Globus pallidus (tissue), 1 donor: ENCODE measurements at regions not wholly inside any gene's neighbourhood (a gene's known extent, or its start where the extent isn't known, plus 50 kb on each side); places are given as distances from the start of the nearest gene placed in this dataset.
"Not testable (repeated sequence)": the region's sequence is repeated elsewhere in the genome, so short reads cannot be mapped to it uniquely, and the experiment has no call there.

Experiments used
- DNase-seq: peaks from one replicate; pipeline ENCODE4 v3.0.0-alpha.2; 2015; ENCODE audit warnings: low spot score

DNA sequence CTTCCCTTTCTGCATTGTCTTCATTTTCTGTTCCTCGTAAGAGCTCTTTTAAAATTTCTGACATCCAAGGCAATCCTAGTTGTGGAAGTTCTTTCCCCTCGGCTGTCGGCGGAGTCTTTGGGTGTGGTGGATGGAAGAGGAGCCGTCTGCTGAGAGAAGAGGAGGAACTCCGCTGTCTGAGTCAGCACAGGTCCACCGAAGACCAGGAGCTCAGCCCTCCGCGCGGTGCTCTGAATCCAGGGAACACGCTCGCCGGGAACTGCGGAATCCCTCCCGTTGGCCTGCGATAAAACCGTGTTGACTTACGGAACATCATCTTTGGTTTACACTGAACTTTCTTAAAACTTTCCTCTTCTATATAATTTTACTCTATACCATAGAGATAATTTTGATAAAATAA is 100.7 kb upstream of the IRX4 start:
- DNase-seq, result no peak

DNA sequence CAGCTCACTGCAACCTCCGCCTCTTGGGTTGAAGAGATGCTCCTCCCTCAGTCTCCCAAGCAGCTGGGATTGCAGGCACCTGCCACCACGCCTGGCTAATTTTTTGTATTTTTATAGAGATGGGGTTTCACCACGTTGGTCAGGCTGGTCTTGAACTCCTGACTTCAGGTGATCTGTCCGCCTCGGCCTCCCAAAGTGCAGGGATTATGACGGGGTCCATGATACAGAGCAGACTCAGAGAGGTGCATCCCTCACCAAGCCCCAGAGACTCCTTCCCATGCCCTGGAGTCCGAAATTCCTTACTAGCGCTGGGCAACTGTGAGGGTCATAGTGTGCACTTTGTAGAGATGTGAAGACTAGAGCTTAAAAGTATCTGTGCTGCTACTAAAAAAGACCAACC is 99.8 kb upstream of the IRX4 start:
- not testable (repeated sequence) for DNase-seq

DNA sequence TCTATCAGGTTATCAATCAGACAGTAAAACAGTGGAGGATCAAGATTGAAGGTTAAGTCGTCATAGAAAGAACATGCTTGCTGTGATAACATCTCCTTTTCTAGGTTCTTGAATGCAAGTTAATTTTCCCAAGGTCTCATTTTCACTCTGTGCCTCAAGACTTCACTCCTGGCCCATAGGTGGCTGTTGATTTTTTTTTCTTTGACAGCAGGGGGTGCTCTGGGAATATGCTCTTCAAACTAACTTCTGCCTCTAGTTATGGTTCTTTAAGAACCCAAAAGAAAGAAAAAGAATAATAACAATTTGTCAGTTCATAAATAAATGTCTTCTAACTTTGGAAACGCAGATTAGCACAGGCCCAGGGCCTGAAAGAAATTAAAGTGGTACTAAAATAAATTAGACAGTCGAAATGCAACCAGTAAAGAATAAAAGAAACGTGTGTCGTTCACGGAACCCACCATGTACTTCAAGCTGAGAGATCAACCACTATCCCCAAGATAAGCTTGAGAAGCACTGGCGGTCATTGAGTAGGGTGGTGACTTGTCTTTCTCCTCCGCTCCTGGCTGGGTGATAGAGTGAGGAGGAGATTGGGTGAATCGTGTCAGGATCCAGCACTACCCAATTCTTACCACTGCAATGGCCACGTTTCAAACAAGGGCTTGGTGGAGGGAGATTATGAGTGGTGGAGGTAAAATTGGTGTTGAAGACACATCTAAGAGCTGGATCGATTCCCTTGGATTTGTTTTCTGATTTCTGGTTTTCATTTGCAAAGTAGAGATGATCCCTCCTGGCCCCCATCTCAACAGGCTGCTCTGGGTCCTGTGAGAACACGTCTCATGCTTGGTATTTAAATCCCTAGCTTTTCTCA is 93.4 kb upstream of the IRX4 start:
- DNase-seq, result no peak

DNA sequence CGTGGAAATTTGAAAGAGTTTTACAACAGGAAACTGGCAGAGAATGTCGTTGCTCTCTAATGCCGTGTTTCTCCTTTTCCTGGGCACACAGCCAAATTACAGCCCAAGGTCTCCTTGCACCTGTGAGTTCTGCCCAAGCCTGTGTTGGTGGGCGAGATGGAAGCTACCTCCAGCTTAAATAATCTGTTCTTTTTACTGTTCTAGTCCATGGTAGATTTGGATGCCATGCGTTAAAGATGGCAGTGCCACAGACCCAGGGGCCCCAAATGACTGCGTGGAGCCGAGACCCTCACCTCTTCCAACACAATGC is 92.6 kb upstream of the IRX4 start:
- no peak for DNase-seq

DNA sequence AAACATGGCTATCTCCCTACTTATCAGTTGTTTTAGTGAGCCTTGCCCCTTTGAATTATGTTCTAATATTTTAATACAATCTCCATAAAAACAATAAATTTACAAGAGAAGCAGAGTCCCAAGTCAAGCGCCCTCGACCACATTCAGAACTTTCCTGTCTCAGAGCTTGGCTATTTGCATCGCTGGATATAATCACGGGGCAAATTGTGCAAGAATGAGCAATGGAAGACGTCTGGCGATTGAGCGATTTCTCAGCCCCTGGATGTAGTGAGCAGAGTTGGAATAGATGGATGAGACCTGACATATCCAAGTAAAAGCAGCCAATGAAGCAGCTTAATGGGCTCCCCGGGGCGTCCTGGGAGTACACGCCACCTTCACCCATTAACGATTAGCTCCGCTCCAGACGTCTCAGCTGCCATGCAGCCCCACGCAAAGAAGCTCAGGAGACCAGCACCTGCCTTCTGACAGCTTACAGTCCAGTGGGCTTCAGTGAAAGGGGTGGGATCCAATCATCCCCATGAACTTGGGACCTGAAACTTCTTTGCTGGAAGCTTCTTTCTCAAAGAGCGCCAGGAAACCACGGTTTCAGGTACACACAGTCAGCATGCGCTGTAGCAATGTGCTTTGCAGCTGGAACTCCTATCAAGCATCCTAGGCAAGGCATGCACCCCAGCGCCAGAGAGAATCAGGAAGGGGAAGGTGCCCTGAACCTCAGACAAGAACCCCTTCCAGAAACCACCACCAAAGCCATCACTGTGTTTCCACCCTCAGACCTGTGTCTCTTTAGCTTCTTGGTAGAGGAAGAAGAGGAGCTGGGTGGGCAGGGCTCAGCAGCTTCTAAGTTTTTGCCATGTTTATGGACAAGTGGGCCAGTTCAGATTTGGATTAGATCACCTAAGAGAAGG is 92.0 kb upstream of the IRX4 start:
- no peak for DNase-seq

DNA sequence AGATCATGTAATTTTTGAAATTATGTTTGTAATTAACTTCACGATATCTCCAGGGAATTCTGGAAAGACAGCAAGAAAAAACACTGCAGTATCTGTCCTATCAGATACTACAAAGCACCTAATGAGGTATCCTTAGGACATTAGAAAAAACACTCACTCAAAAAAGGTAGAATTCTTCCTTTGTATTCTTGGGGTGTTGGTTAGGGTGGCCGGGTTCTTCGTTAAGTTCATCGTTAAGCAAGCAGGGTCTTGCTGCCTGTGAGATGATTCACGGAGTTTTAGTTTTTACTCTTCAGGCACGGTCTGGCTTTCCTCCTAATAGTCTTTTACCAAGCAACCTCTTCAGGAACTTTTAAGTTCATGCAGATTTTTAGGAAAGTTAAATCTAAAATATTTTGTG is 91.4 kb upstream of the IRX4 start:
- no peak for DNase-seq

DNA sequence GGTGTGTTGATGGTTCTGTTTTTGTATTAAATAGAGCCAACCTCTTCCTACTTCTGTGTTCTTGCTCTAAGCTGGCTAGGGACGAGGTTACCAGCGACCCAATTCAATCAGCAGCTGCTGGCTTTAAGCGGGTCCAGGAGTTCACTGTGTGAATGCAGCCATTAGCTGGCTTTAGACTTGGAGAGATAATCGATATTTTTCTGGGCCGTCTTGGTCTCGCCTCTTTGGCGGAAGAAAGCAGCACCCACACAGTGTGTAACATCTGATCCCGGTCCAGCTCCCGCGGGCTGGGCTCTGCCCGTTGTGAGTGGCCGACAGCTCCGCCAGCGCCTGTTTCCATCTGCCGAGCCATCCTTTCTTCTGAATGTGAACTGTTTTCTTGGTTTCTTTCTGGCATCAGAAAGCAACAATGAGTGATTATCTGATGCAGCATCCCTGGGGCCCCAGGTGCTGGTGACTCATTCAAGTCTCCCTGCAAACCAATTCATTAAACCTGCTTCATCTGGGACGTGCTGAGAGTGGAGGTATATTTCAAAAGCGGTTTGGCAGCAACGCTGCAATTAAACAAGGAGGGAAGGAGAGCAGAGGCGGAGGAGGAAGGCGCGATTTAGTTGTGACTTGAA is 90.8 kb upstream of the IRX4 start:
- DNase-seq, result no peak

DNA sequence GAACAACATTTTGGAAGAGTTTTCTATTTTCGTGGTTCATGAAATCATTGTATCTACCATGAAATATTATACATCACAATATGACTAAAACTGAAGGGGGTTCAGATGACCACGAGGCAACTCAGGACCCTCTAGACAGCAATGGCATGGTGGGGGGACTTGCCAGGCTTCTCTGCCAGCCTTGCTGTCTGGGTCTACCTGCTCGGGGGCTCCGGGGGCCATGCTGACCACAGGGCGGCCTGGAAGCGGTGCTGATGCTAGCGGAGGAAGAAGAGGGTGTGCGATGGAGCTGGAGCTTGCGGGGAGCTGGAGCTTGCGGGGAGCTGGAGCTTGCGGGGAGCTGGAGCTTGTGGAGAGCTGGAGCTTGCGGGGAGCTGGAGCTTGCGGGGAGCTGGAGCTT is 89.2 kb upstream of the IRX4 start:
- DNase-seq, result no peak

DNA sequence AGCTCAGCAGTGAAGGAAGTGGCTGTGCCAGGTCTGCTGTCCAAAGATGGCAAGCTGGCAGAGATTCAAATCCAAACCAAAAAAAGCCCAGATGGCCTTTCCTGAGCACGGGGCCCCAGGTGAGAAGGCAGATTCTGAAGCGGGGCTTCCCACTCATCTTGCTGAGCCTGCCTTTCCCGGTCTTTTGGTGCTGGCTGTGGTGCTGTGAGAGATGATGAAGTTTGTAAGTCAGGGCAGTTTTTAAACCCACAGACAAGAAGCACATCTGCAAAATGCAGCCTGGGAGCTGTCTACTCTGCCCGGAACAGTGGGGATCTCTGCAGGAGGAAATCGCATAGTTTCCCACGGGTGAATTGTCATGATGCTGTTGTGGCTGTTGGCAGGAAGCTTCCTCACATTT is 85.0 kb upstream of the IRX4 start:
- no peak for DNase-seq

DNA sequence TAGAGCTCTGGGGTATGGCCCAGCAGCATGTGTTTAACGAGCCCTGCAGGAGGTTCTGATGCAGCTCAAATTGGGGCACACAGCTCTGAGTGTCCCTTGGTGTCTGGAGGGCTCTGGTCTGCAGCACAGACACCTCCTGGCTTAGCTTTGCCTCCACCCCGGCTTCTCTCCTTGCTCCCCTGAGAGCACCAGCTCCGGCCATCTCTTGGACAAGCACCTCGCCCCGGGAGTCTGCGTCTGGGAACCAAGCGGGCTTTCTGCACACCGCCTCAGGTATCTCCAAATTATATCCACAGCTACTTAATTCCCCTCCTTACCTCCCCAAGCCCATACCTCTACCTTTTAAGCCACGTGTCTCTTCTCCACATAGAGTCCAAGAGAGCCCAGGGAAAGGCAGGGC is 83.7 kb upstream of the IRX4 start:
- DNase-seq, result no peak

DNA sequence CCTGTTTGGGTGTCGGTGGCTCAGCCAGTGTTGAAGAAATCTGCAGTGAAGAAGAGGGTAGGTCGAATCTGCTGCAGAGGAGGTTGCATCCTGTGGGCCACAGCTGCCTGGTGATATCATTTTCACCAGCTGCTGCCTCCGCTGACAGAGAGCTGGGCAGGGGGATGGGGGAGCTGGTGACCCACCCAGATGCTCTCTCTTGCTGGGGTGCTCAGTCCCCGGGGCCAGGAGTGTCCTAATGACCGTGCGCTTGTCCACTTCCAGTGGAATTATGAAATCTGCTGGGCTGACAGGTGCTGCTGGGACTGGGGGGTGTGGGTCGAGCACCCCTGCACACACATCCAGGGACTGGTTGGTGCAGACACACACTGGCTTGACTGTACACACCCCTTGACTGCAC is 83.2 kb upstream of the IRX4 start:
- DNase-seq, result no peak

DNA sequence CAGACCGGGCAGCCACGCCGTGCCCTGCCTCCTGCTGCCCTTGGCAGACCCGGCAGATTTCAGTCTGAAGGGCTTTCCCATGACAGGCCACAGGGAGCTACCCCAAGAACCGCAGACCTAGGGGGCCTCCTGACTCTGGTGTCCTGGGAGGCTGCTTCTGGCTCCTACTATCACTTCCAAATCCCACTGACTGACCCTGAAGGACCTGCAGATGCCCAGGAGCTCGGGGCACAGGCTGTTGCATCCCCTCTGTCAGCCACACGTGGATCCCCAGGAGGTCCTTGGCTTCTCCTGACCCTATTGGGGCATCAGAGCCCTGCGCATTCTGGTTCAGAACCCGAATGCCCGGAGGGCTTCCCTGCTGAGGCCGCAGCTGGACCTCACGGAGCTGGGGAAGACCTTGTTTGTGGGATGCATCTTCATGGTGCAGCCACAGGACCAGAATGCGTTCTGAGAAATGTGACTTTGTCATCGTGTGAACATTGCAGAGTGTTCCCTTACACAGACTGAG is 81.3 kb upstream of the IRX4 start:
- DNase-seq, result no peak

DNA sequence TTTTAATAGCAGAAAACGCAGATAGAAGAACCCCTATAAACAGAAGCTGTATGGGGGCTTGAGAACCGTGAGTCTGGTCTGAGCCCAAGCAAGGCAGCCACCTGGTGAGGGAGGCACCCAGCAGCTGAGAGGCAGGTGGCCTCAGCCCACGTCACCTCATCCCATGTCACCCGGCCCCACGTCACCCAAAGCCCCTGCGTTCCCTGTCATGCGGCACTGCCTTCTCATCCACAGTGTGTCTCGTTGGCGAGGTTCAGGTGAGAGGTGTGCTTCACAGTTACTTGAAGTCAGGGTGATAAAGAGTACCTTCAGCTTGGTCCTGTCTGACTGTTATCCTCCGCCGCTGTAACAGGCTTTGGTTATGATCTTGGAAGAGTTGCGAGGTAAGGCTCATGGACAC is 80.6 kb upstream of the IRX4 start:
- DNase-seq, result no peak

DNA sequence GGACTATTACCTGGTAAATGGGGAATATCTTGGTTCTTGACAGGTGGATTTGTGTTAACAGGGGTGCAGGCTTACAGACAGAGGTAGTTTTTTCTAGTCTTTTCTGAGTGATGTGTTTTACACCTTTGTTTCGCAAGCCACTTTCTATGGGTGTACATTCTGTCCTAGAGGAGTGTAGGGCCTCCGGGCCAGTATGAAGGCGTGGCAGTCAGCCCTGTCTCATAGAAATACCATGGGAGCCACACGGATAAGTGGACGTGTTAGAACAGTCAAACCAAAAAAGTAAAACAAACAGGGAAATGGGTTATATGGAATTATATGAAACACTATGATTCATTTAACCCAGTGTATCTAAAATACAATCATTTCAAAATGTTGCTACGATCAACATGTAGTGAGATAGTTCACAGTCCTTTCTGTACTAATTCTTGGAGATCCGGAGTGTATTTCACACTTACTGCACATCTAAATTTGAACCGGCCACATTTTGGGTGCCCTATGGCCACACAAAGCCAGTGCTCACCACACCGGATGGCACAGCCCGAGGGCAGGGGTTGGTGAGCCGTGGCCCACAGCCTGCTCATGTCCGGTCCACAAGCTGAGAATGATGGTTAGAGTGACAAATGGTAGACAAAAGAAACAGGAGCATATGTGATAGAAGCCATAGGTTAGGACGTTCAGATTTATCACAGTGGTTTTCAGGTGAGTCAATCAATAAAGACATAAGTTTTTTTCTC is 80.1 kb upstream of the IRX4 start:
- no peak for DNase-seq

DNA sequence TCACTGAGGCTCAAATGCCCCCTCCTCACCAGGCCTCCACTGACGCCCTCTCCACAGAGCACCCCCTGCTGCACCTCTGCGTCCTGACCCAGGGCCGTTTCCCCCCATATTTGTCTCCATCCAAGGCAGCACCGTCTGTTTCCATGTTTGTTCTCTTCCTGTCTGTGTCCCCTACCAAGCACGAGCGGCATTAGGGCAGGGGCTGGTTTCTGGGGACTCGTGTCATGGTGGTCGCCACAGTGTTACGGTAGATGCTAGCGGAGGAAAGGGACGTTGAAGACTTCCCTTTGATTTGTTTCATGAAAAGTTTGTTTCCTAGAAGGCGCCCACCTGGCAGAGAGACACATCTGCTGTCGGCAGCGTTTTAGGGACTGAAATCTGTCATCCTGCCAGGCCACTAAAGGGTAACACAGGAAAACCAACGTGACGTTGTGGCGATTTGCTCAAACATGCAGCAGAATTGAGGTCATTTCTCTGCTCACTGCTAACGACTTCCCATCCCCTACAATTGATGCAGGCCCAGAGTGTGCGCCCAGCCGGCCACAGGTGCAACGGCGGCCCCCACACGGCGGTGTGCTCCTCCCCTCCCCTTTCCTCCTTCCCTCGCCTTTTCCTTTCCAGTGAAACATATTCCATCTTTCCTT is 79.3 kb upstream of the IRX4 start:
- no peak for DNase-seq

DNA sequence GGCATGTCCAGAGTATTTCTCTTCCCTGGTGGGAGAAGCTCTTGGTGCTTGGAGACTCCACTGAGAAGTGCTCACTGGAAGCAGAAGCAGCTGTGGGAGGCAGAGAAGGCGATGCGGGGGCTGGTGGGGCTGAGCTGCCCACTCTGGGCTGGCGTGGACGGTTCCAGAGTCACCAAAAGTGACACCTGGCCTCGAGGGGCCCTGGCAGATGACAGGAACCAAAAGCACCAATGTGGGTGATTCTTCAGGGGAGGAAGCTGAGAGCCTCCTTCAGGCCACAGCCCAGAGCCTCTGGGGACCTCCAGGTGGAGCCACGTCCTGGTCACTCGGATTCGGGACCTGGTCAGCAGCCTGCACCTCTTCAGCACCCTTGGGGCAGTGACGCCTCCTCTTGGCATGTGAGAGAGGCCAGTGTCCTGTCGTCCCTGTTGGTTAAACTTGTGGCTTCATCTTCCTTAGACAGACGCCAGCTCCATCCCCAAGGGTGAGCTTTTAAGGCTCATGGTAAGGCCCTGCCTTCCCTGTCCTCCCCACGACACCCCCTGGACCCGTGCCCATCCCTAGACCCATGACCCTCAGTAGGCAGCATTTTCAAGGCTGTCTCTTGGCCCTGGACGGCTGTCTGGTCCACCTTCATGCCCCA is 78.7 kb upstream of the IRX4 start:
- DNase-seq, result no peak

DNA sequence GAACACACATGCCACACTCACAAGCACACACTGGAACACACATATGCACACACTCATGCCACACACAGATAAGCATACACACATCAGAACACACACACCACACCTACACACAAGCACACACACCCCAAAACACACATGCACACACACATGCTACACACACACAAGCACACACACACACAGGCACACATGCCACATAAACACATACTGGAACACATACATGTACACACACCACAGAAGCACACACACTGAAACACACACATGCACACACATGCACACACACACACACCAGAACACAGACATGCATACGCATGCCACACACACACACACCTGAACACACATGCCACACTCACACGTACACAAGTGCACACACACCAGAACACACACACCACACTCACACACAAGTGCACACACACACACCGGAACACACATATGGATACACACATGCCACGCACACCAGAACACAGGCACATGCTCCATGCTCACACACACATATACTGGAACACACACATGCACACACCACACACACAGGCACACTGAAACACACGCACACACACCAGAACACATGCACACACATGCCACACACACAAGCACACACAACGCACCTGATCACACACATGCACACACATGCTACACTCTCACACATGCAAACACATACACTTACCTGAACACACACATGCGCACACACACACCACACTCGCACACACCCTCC is 78.0 kb upstream of the IRX4 start:
- DNase-seq, result no peak

DNA sequence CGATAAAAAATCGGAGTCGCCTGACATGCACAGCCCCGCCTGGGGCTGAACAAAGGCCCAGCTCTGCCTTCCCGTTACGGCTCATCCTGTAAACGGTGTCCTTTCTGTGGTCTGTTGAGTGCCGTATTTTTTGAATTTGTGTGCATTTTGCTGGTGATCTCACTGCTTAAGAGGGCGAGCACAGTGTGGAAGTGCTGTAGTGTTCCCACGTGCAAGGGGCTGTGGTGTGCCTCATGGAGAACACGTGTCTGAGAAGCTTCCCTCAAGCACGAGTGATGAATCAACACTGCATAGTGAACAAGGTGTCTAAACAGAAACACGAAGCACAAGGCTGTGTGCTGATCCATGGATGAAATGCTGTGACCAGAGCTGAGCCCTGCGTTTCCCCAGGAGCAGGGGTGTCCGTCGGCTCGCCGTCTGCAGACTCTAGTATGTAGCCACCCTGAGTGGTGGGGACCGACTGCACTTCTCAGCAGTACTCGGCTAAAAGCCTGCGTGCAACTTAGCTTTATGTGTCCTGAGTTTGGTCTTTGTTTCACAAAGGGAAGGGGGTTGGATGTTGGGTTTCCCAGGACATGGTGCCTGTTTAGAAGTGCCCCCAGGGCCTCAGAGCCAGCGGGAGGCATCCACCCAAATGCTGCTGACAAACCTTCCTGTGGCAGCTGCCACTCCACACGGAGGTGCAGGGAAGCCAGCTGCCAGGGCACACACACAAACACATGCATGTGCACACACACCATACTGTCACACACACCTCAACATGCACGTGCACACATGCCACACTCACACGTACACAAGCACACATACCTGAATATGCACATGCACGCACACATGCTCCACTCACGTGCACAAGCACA is 77.2 kb upstream of the IRX4 start:
- no peak for DNase-seq

DNA sequence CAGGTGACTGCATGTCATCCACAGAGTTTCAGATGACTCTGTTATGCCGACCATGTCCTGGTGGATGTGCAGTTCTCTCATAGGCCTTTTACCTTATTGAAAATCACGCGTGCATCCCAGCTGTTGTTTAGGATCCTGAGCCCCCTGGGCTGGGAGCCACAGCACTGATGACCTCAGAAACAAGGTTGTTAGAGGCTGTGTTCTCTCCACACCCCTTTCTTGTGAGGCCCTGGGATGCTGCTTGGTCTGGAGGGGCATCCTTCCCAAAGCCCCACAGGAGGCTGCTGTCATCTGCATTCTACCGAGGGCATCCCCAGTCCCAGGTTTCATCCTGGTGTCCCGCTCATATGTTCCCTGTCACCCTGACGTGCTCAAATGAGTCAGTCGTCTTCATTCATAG is 76.5 kb upstream of the IRX4 start:
- DNase-seq, result no peak
